ENCODE measurements at regions not wholly inside any gene's neighbourhood (a gene's known extent, or its start where the extent isn't known, plus 50 kb on each side); places are given as distances from the start of the nearest gene placed in this dataset.

GRCh38 chr5:169374111-169374510 lies 73.2 kb upstream of the SLIT3 start (continued):
- no peak for TF ChIP-seq CHD7 (IDR thresholded peaks at IDR 0.05; ENCODE audit: insufficient replicate concordance, low read length)
- TF ChIP-seq ATF2 (IDR thresholded peaks at IDR 0.05; ENCODE audit: low read length) = no peak

Data from H1 (cell line).